HEK293T (cell line): ENCODE measurements at regions not wholly inside any gene's neighbourhood (a gene's known extent, or its start where the extent isn't known, plus 50 kb on each side); places are given as distances from the start of the nearest gene placed in this dataset.

Source experiments
- CTCF ChIA-PET: fragments of 350-600 bp; formaldehyde crosslinking; extraction: SDS; loops from one replicate; lab custom pipeline; 2021; ENCODE audit warnings: antibody characterized with exemption, inconsistent platforms; lab: Yijun Ruan, JAX
- POLR2A ChIA-PET: fragments of 350-600 bp; formaldehyde crosslinking; extraction: SDS; loops from one replicate; lab custom pipeline; 2020; ENCODE audit warnings: antibody characterized with exemption, inconsistent platforms; lab: Yijun Ruan, JAX
- DNase-seq: peaks from one replicate; pipeline ENCODE4 v3.0.0; 2012; ENCODE audit warnings: mixed read lengths; ENCODE audit errors: extremely low spot score
- ARNT ChIP-seq: fragments of 450-650 bp; IDR thresholded peaks from 2 replicates; pipeline ENCODE4 v1.6.1; 2017; ENCODE audit warnings: mild to moderate bottlenecking
- BHLHE40 ChIP-seq: fragments of 450-650 bp; IDR thresholded peaks from 2 replicates; pipeline ENCODE4 v1.6.1; 2016; ENCODE audit warnings: mild to moderate bottlenecking, moderate library complexity, borderline replicate concordance
- CTBP1 ChIP-seq: fragments of 450-650 bp; IDR thresholded peaks from 2 replicates; pipeline ENCODE4 v1.6.1; 2016; ENCODE audit warnings: borderline replicate concordance
- ELF4 ChIP-seq: fragments of 450-650 bp; IDR thresholded peaks from 2 replicates; pipeline ENCODE4 v1.6.1; 2017; ENCODE audit warnings: antibody characterized with exemption
- FOXA1 ChIP-seq: fragments of 450-650 bp; IDR thresholded peaks from 2 replicates; pipeline ENCODE4 v1.6.1; 2016; ENCODE audit warnings: mild to moderate bottlenecking
- FOXK2 ChIP-seq: fragments of 450-650 bp; IDR thresholded peaks from 2 replicates; pipeline ENCODE4 v1.6.1; 2016; ENCODE audit warnings: mild to moderate bottlenecking
- FOXM1 ChIP-seq: fragments of 450-650 bp; IDR thresholded peaks from 2 replicates; pipeline ENCODE4 v1.6.1; 2017; ENCODE audit warnings: mild to moderate bottlenecking, borderline replicate concordance
- HDGF ChIP-seq: fragments of 450-650 bp; IDR thresholded peaks from 2 replicates; pipeline ENCODE4 v1.6.1; 2017; ENCODE audit warnings: antibody characterized with exemption, borderline replicate concordance
- L3MBTL2 ChIP-seq: fragments of 450-650 bp; conservative IDR thresholded peaks from 2 replicates; pipeline ENCODE4 v1.6.1; 2016; ENCODE audit warnings: mild to moderate bottlenecking
- LEF1 ChIP-seq: fragments of 450-650 bp; IDR thresholded peaks from 2 replicates; pipeline ENCODE4 v1.6.1; 2017; ENCODE audit warnings: mild to moderate bottlenecking, borderline replicate concordance
- NFRKB ChIP-seq: fragments of 450-650 bp; IDR thresholded peaks from 2 replicates; pipeline ENCODE4 v1.6.1; 2016; ENCODE audit warnings: mild to moderate bottlenecking, moderate library complexity
- SP1 ChIP-seq: fragments of 450-650 bp; IDR thresholded peaks from 2 replicates; pipeline ENCODE4 v1.6.1; 2017
- SUZ12 ChIP-seq: fragments of 450-650 bp; IDR thresholded peaks from 2 replicates; pipeline ENCODE4 v1.6.1; 2016; ENCODE audit warnings: mild to moderate bottlenecking
- TARDBP ChIP-seq: fragments of 450-650 bp; IDR thresholded peaks from 2 replicates; pipeline ENCODE4 v1.6.1; 2016
- ZNF384 ChIP-seq: fragments of 450-650 bp; IDR thresholded peaks from 2 replicates; pipeline ENCODE4 v1.6.1; 2016
- TF ChIP-seq, protein P1 (sequence below): fragments of 450-650 bp; IDR thresholded peaks from 2 replicates; pipeline ENCODE4 v1.6.1; 2016

DNA sequence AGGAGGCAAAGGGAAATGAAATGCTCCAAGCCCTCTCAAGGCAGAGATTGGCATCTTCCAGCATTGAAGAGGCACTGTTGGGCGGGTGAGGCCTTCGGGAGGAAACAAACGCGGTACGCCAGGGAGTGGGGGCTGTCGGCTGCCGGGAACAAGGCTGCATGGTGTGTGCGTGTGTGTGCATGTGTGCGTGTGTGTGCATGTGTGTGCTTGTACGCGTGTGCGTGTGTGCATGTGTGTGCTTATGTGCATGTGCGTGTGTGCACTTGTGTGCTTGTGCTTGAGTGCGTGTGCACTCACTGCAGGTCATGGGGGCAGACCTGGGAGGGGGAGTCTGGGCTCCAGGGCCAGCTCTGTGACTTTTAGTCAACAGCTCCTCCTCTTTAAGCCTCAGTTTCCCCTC is 113.6 kb upstream of the ADRA2C start:
- DNase-seq, result no peak
- POLR2A ChIA-PET, result no interaction called here
- CTCF ChIA-PET, result no interaction called here
- no peak for TF ChIP-seq TARDBP
- no peak for TF ChIP-seq HDGF

DNA sequence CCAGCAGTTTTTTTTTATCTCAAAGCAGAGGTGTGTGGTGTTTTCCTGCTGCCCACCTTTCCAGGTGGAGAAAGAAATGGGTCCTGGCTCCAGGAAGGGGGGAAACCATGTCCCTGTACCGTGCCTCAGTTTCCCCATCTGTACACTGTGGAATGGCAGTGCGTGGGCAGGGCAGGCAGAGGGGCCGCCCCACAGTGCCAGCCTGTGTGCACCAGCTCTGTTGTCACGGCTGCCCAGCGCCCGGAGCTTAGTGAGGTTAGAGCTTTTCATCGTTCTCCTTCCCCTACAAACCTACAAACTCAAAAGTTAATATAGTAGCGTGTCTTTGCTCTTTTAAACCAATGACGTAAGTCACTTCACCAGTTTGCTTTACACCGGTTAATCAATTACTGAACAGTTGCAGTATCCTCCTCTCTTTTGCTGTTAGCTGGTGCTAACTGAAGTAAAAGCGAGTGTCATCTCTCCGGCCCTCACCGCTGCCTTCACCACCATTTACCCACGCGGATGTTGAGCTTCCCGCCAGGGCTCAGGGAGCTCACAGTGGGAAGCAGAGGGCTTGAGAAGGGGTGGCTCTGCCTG is 114.8 kb upstream of the ADRA2C start:
- ChIA-PET CTCF (no interaction called here), POLR2A (no interaction called here)
- DNase-seq, result no peak
- TF ChIP-seq ARNT (no peak), L3MBTL2 (no peak), LEF1 (no peak), SUZ12 (no peak), BHLHE40 (no peak), SP1 (no peak), FOXM1 (no peak)

DNA sequence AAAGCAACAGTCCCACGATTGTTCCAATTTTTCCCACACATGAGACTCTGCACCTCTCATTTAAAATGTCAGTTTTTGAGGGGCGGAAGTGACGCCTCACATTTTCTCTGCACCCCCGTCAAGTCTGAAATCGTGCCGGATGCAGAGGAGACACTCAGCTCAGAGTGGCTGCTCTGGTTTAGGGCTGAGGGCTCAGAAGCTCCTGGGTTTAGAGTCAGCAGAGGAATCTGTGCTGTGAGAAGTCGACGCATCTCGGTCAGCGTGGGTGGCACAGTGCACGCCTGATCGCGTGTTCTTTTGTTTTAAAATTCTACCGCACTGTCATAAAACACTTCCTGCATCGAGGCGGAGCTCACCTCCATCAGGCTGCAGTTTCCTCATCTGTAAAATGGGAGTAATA is 116.7 kb upstream of the ADRA2C start:
- ChIA-PET POLR2A (no interaction called here), CTCF (no interaction called here)
- DNase-seq, result no peak
- TF ChIP-seq FOXK2 (no peak), LEF1 (no peak), FOXA1 (no peak), SUZ12 (no peak), TARDBP (no peak), NFRKB (no peak), BHLHE40 (no peak), HDGF (no peak)
- TF ChIP-seq, protein P1, sequence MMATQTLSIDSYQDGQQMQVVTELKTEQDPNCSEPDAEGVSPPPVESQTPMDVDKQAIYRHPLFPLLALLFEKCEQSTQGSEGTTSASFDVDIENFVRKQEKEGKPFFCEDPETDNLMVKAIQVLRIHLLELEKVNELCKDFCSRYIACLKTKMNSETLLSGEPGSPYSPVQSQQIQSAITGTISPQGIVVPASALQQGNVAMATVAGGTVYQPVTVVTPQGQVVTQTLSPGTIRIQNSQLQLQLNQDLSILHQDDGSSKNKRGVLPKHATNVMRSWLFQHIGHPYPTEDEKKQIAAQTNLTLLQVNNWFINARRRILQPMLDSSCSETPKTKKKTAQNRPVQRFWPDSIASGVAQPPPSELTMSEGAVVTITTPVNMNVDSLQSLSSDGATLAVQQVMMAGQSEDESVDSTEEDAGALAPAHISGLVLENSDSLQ, result no peak

DNA sequence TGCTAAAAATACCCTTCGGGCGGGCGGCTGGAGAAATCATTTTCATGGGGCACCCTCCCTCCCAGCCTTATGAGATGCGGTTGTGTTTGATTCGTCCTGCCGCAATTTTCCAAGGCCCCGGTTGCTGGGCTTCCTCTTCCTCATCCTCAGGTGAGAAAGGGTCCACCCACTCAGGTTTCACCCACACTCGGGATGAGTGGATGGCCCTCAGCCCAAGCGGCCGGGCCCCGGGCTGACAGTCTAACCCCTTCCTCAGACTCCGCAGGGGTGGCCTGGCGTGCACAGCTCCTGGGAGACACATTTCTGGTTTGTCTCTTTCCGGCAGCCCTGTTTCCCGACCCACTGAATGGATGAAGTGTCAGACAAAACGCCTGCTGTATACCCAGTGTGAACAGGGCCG is 116.5 kb upstream of the LRPAP1 start:
- no peak for DNase-seq
- TF ChIP-seq SP1, result no peak
- TF ChIP-seq FOXM1, result no peak
- no peak for TF ChIP-seq L3MBTL2
- TF ChIP-seq LEF1, result no peak
- TF ChIP-seq CTBP1, result no peak
- no peak for TF ChIP-seq NFRKB
- TF ChIP-seq HDGF, result no peak
- no peak for TF ChIP-seq TARDBP
- TF ChIP-seq ELF4, result no peak
- TF ChIP-seq, protein P1, result no peak
- TF ChIP-seq ZNF384, result no peak
- no peak for TF ChIP-seq SUZ12
- no peak for TF ChIP-seq BHLHE40
- no peak for TF ChIP-seq ARNT
- no peak for TF ChIP-seq FOXA1
- TF ChIP-seq FOXK2, result no peak
- POLR2A ChIA-PET, result no interaction called here
- CTCF ChIA-PET, result no interaction called here

DNA sequence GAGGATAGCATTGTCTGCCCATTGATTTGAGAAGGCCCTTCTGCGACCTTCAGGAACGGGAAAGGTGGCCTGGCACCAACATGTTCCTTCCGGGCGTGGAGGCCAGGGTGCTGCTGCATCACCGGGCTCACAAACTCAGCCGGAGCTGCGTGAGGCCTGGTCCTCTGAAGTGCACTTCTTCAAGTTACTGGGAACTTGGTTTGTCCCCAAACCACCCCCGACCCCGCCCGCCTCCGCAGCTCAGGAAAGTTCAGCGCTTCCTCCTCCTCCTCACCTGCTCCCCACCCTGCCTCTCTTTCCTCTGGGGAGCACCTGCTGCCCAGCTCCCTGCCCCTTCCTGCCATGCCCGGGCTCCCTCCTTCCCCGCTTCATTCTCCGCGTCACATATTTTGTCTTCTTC is 116.0 kb upstream of the LRPAP1 start:
- no peak for DNase-seq
- ChIA-PET POLR2A (no interaction called here), CTCF (no interaction called here)
- TF ChIP-seq NFRKB, result no peak
- TF ChIP-seq SUZ12, result no peak
- TF ChIP-seq FOXA1, result no peak
- no peak for TF ChIP-seq FOXK2
- TF ChIP-seq LEF1, result no peak
- no peak for TF ChIP-seq HDGF
- no peak for TF ChIP-seq ZNF384
- no peak for TF ChIP-seq FOXM1
- TF ChIP-seq ELF4, result no peak
- TF ChIP-seq CTBP1, result no peak
- TF ChIP-seq TARDBP, result no peak
- no peak for TF ChIP-seq L3MBTL2
- TF ChIP-seq, protein P1, result no peak
- TF ChIP-seq BHLHE40, result no peak
- TF ChIP-seq SP1, result no peak
- TF ChIP-seq ARNT, result no peak

DNA sequence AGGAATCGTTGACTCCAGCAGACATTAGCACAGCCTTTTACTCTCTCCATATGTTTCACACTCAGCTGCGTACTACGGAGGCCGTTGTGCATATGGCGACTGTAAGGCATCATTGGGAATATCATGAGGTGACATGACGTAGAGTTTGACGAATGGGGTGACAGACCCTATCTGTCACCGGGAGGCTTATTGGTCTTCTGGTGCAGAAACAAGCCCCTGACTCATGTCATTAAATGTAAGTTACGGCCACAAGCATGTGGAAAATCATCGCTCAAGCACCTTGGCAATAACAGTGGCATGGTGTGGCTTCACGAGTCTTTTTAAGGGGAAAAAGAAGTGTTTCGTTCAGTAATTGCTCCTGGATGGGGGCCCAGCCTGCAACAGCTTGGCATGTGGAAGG is 115.2 kb upstream of the LRPAP1 start:
- no peak for DNase-seq
- TF ChIP-seq SUZ12 (no peak), SP1 (no peak), ARNT (no peak), FOXA1 (no peak), L3MBTL2 (no peak), HDGF (no peak)
- TF ChIP-seq, protein P1, result no peak
- ChIA-PET POLR2A (no interaction called here), CTCF (no interaction called here)
